ENCODE measurements at regions not wholly inside any gene's neighbourhood (a gene's known extent, or its start where the extent isn't known, plus 50 kb on each side); places are given as distances from the start of the nearest gene placed in this dataset.

- DNase-seq (ENCODE audit: low read depth, low spot score) = no peak
- H3K27me3 ChIP-seq (ENCODE audit: control insufficient read depth, insufficient read depth, low read length) = no peaks in the 10 kb centered on the region
- ChIA-PET POLR2A (no interaction called here), CTCF (no interaction called here)
- H3K27ac ChIP-seq (ENCODE audit: low read depth, low read length) = no peak overlapping the region
- H3K4me3 ChIP-seq (ENCODE audit: low read depth, low read length) = no peak overlapping the region
- H3K9me3 ChIP-seq (ENCODE audit: control insufficient read depth, insufficient read depth, low read length) = no peaks in the 10 kb centered on the region
- no peak for TF ChIP-seq CTCF (IDR thresholded peaks at IDR 0.05; ENCODE audit: low read depth, low read length)
These were observed 72.4 kb upstream of the MARK1 start for GRCh38 chr1:220455559-220455958.

- ChIA-PET POLR2A (no interaction called here), CTCF (interaction anchor here (0.7 to 1.3 kb wide), 2 partner anchors 173 to 744 kb away, joined by 4 to 5 read pairs; no protein-coding TSS in a partner anchor)
- no peak; the same call in none of the 2 replicates for TF ChIP-seq CTCF (IDR thresholded peaks at IDR 0.05; ENCODE audit: low read depth, low read length)
- DNase-seq (ENCODE audit: low read depth, low spot score) = no peak
- no peak overlapping the region for H3K4me3 ChIP-seq (ENCODE audit: low read depth, low read length)
- no peaks in the 10 kb centered on the region for H3K9me3 ChIP-seq (ENCODE audit: control insufficient read depth, insufficient read depth, low read length)
- H3K27me3 ChIP-seq (ENCODE audit: control insufficient read depth, insufficient read depth, low read length) = no peaks in the 10 kb centered on the region
- no peak overlapping the region for H3K27ac ChIP-seq (ENCODE audit: low read depth, low read length)
These were observed 73.7 kb upstream of the MARK1 start for GRCh38 chr1:220454155-220454777.

GRCh38 chr1:220453371-220453770 lies 74.6 kb upstream of the MARK1 start:
- DNase-seq (ENCODE audit: low read depth, low spot score) = no peak
- ChIA-PET CTCF (interaction anchor here (0.6 to 0.7 kb wide), 2 partner anchors 148 to 743 kb away, joined by 3 to 5 read pairs; no protein-coding TSS in a partner anchor), POLR2A (no interaction called here)
- Histone ChIP-seq H3K9me3 (ENCODE audit: control insufficient read depth, insufficient read depth, low read length) (no peaks in the 10 kb centered on the region), H3K27me3 (ENCODE audit: control insufficient read depth, insufficient read depth, low read length) (no peaks in the 10 kb centered on the region), H3K4me3 (ENCODE audit: low read depth, low read length) (no peak overlapping the region), H3K27ac (ENCODE audit: low read depth, low read length) (no peak overlapping the region)
- no peak for TF ChIP-seq CTCF (IDR thresholded peaks at IDR 0.05; ENCODE audit: low read depth, low read length)

GRCh38 chr1:220451532-220451931 lies 76.4 kb upstream of the MARK1 start:
- H3K9me3 ChIP-seq (ENCODE audit: control insufficient read depth, insufficient read depth, low read length) = no peaks in the 10 kb centered on the region
- CTCF ChIA-PET = interaction anchor here (0.5 kb wide), 1 partner anchor 516 kb away, joined by 3 read pairs; no protein-coding TSS in a partner anchor
- POLR2A ChIA-PET = no interaction called here
- no peak overlapping the region for H3K27ac ChIP-seq (ENCODE audit: low read depth, low read length)
- no peak for DNase-seq (ENCODE audit: low read depth, low spot score)
- H3K27me3 ChIP-seq (ENCODE audit: control insufficient read depth, insufficient read depth, low read length) = no peaks in the 10 kb centered on the region
- no peak overlapping the region for H3K4me3 ChIP-seq (ENCODE audit: low read depth, low read length)
- no peak for TF ChIP-seq CTCF (IDR thresholded peaks at IDR 0.05; ENCODE audit: low read depth, low read length)

GRCh38 chr1:220450927-220451326 lies 77.0 kb upstream of the MARK1 start:
- CTCF ChIA-PET = no interaction called here
- H3K27me3 ChIP-seq (ENCODE audit: control insufficient read depth, insufficient read depth, low read length) = no peaks in the 10 kb centered on the region
- TF ChIP-seq CTCF (IDR thresholded peaks at IDR 0.05; ENCODE audit: low read depth, low read length) = no peak
- no peak for DNase-seq (ENCODE audit: low read depth, low spot score)
- no peak overlapping the region for H3K4me3 ChIP-seq (ENCODE audit: low read depth, low read length)
- POLR2A ChIA-PET = no interaction called here
- H3K27ac ChIP-seq (ENCODE audit: low read depth, low read length) = no peak overlapping the region
- H3K9me3 ChIP-seq (ENCODE audit: control insufficient read depth, insufficient read depth, low read length) = no peaks in the 10 kb centered on the region

Measured in AG04450 (cell line).